ENCODE measurements at regions not wholly inside any gene's neighbourhood (a gene's known extent, or its start where the extent isn't known, plus 50 kb on each side); places are given as distances from the start of the nearest gene placed in this dataset.
A peak's percentile ranks its signal among the peaks of the same experiment; 100 is the strongest.

- peak; percentile 97 for DNase-seq (ENCODE audit: low read depth)
These were observed 63.6 kb downstream of the SPINK2 start for GRCh38 chr4:56757821-56758411.

GRCh38 chr4:56757261-56757746, 64.2 kb downstream of the SPINK2 start:
- DNase-seq (ENCODE audit: low read depth): peak; percentile 96

- no peak for DNase-seq (ENCODE audit: low read depth)
These were observed 65.6 kb downstream of the SPINK2 start for GRCh38 chr4:56755901-56756300.

- no peak for DNase-seq (ENCODE audit: low read depth)
These were observed 68.5 kb downstream of the SPINK2 start for GRCh38 chr4:56752985-56753384.

- no peak for DNase-seq (ENCODE audit: low read depth)
These were observed 69.1 kb upstream of the HOPX start for GRCh38 chr4:56750231-56750630.

- no peak for DNase-seq (ENCODE audit: low read depth)
These were observed 67.2 kb upstream of the HOPX start for GRCh38 chr4:56748271-56748670.

GRCh38 chr4:56746639-56747038, 65.5 kb upstream of the HOPX start:
- DNase-seq (ENCODE audit: low read depth): no peak

- no peak for DNase-seq (ENCODE audit: low read depth)
These were observed 63.9 kb upstream of the HOPX start for GRCh38 chr4:56745042-56745441.

- no peak for DNase-seq (ENCODE audit: low read depth)
These were observed 62.9 kb upstream of the HOPX start for GRCh38 chr4:56744030-56744429.

GRCh38 chr4:56743550-56743949, 62.5 kb upstream of the HOPX start:
- no peak for DNase-seq (ENCODE audit: low read depth)

GRCh38 chr4:56742080-56742871, 61.2 kb upstream of the HOPX start:
- peak; percentile 71 for DNase-seq (ENCODE audit: low read depth)

- no peak for DNase-seq (ENCODE audit: low read depth)
These were observed 60.5 kb upstream of the HOPX start for GRCh38 chr4:56741595-56741994.

GRCh38 chr4:56739066-56739777, 58.1 kb upstream of the HOPX start:
- no peak for DNase-seq (ENCODE audit: low read depth)

- DNase-seq (ENCODE audit: low read depth): no peak
These were observed 56.6 kb upstream of the HOPX start for GRCh38 chr4:56737666-56738065.

GRCh38 chr4:56733352-56733751, 52.3 kb upstream of the HOPX start:
- no peak for DNase-seq (ENCODE audit: low read depth)

- DNase-seq (ENCODE audit: low read depth): no peak
These were observed 51.2 kb upstream of the HOPX start for GRCh38 chr4:56732301-56732700.

- no peak for DNase-seq (ENCODE audit: low read depth)
These were observed 50.8 kb upstream of the HOPX start for GRCh38 chr4:56731857-56732256.
